ENCODE measurements at regions not wholly inside any gene's neighbourhood (a gene's known extent, or its start where the extent isn't known, plus 50 kb on each side); places are given as distances from the start of the nearest gene placed in this dataset.
A peak's percentile ranks its signal among the peaks of the same experiment; 100 is the strongest.

DNA sequence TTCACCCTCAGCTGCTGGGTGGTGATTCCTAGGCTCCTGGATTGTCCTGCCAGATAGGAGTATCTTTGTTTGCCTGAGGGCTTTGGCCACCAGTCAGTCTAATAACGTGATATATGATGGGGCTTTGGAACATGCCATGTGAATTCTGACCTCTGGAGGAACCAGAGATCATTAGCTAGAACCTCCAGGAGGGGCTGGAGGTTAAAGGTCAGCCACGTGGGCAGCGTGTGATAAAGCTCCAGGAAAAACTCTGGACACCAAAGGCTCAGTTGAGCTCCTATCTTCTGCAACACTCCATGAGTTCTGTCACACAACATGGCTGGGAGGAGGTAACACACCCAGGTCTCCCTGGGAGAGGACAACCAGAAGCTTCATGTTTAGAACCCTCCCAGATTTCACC is 251.1 kb downstream of the DAD1 start:
- DNase-seq (ENCODE audit: low read depth): no peak

DNA sequence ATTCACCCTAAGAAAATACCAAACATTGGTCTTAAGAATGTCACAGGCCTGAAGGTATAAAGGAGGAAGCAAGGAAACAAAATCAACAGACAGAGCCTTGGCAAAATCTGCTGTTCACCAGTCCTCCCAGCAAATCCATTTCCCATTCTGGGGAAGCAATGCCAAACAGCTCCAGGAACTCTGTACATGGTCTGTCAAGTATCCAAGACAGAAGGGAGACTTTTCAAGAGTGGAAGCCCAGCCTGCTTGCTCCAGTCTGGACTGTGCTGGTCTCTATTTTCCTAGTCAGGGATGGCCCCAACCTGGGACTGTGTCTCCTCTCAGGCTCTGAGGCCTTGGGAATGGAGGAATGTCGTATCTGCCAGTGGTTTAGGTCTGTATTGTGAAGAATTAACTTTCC is 251.5 kb downstream of the DAD1 start:
- no peak for DNase-seq (ENCODE audit: low read depth)

DNA sequence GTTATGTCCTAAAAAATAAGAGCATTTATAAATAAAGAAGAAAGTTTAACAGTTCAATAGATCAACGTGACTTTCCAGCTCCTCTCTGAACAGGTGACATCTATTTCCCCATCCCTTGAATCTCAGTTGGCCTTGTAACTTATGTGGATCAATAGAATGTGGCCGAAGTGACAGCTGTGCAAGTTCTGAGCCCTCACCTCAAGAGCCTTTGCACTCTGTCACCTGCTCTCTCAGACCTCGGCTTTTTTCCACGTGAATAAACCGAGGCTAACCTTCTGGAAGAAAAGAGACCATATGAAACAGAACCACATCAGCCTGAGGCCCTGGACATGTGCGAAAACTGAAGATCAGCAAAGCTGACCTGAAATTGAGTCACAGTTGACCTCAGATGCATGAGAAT is 253.0 kb downstream of the DAD1 start:
- DNase-seq (ENCODE audit: low read depth): no peak

DNA sequence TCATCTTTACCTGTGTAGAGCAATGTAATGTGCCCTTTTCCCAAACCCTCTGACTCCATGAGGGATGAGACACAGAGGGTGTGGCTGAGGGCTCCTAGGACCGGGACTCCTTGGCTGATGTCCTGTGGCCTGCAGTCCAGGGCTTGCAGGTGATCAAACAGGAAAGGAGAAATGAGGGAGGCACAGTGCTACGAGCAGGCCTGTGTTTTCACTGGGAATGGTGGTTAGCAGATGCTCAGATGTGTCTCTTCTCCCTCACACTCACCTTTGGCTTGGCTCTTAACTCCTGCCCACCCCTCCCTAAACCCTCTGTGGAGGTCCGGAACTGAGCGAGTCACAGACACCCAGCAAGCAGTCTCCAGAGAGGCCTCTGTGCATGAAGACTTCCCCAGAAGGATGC is 254.4 kb downstream of the DAD1 start:
- no peak for DNase-seq (ENCODE audit: low read depth)

DNA sequence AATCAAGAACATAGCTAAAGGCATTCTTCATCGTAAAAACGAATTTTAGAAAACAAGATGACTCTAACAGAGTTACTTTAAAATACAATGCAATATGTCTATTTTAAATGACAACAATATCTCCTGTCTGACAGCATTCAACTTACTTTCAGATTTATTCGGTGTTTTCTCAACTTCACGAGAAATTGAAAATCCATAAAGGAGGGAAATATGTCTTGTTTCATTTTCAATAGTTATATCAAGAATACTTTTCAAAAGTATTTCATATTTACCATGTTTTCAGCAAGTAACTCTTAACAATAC is 254.8 kb downstream of the DAD1 start:
- no peak for DNase-seq (ENCODE audit: low read depth)

DNA sequence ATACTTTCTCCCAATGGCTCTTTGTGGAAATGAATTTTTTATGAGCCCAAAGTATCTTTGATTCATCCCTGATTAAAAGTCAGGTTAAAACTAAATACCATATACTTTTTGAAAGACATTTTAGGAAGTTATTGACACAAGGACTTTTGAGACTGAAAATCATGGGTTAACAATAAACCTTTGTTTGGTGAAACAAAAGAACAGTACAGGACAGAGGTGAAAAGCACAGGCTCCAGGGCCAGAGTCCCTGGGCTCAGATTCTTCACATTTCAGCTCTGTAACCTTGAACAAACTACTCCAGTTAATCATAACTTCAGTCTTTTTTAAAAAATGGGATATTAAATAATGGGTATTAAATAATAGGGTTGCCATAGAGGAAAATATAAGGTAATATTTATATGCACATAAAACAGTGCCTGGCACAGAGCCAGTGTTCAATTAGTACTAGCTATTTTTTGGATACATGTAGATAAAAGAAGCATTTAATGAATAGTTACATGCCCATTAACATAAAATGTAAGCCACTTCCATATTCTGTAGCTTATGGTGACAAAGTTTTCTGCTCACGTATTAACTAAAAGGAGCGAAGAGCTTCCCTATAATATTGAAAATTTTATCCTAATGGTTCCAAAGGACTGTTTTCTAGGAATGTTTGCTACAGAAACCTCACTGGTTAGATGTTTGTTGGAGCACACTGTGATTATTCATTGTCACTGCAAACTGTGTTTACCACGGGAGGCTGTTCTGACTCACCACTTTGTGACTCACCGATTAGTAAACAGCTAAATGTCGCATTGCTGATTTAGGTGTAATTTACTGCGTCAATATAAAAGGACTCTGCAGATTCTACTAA is 255.4 kb downstream of the DAD1 start:
- no peak for DNase-seq (ENCODE audit: low read depth)

DNA sequence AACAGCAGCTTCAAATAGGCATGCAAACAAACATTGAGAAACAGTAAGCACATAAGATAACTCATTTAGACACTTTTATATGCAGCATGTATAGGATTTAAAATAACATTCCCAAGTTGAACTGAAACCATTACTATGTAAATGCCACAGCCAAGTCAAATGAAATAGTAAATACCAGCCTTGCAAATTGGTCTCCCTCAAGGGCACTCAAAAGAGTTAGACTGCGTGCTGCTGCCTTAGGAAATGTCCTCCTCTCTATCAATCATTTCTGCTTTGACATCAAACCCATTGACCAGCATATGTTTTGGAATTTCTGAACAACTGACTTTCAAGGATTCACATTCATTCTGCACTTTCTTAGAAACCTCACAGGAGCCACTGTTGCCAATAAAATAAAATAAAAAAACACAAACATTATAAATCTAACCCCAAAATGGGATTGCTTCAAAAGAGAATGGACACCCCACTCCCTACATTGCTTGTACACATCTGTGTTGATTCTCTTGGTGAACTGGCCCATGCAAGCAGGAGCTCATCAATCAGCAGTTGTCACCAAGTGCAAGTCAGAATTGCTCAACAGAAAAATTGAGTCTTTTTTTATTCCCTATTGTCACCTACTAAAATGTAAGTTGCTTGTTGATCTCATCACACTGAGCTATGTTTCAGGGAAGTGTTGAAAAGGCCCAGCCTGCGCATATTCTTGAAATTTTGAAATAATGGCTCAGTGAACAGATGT is 256.2 kb downstream of the DAD1 start:
- no peak for DNase-seq (ENCODE audit: low read depth)

DNA sequence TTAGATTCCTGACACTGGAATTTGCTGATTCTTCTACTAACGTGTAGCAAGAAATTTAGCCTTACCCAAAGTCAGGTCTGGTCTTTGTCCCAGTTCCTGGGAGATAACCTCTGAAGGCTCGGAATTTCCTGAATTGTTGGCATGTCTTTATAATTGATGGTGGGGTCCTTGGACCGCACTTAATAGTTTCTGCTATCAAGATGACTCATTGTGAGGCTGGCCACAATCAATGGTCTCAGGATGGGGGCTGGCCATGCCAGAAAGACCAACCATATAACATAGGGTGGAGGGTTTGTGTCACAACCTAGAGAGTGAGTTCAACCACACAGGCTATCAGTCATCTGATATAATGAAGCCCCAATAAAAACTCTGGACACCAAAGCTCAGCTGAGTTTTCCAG is 259.7 kb downstream of the DAD1 start:
- DNase-seq (ENCODE audit: low read depth): no peak

DNA sequence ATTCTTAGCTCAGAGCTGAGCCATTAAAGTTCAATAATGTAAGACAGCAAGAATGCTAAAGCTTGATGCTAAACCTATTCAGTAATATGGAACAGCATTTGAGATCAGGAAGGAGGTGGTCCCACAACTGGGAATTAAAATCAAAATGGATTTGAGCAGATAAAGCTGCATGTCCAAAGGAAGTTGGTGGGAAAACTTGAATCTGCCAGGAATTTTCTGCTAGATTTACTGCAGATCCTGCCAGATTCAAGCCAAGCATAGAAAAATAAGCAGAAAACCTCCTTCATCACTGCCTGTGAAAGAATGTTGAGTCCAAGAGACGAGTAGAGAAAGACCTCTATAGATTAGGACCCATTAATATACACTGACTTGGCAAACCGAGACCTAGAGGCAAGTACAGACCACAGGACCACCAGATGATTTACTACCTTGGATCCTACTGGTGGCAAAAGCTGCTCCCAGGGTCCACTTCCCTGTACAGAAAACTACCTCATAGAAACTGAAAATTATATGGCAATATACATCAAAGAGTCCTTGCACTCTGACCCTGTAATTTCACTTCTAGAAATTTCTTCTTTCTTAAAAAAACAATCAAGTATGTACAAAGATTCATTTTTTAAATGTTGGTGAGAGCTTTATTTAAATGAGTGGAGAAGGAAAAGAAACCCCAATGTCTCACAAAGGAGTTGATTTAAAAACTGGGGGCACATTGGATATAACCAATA is 263.2 kb downstream of the DAD1 start:
- no peak for DNase-seq (ENCODE audit: low read depth)

DNA sequence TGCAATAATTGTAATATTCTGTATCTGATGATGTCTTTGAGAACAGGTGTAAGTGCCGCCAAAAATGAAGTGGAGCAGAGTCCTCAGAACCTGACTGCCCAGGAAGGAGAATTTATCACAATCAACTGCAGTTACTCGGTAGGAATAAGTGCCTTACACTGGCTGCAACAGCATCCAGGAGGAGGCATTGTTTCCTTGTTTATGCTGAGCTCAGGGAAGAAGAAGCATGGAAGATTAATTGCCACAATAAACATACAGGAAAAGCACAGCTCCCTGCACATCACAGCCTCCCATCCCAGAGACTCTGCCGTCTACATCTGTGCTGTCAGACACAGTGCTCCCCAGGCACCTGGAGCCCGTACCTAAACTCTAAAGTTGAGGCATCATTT is 268.7 kb downstream of the DAD1 start:
- no peak for DNase-seq (ENCODE audit: low read depth)

DNA sequence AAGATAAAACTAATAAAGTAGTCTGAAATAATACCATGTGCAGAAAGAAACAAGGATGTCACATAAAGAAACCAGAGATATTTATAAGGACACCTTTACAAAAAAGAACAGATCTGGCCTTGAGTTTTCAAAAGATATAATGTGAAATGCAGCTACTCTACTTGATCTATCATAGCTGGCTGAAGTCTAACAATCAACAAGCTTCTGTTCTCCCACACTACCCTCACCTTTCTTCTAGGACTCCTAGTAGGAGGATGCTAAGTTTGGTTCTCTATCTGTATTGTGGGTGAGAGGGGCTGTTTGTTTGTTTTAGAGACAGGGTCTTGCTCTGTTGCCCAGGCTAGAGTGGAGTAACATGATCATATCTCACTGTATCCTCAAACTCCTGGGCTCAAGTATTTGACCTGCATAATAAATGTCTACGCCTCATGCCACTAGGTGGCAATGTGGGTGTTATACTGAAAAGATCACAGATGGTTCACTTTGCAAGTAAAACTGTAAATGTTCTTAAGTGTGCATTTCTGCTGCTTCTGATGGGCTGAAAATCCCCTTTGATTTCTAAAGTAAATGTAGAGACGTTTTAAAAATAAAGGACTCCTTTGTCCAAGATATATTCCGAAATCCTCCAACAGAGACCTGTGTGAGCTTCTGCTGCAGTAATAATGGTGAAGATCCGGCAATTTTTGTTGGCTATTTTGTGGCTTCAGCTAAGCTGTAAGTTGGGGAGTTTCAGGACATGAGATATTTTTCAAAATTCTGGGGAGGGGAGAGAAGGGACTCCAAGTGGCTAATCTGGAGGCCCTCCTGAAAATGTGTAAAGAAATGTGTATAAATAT is 269.3 kb downstream of the DAD1 start:
- DNase-seq (ENCODE audit: low read depth): peak; percentile 46

DNA sequence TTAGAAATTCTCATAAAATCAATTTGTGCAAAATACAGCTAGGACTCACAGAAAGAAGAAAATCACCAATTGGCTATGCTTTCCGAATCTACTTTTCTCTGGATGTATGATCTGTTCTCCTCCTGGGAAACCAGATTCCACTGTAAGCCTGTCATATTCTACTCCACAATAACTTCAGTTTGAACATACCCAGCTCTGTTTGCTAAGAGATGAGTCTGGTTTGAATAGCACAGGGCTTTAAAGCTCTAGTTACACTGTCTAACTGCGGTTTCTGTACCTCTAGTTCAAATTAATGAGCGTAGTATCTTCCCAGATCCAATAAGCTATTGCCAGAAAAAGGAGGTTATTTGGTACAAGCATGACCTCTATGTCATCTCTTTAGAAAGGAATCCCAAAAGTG is 270.1 kb downstream of the DAD1 start:
- DNase-seq (ENCODE audit: low read depth): no peak

DNA sequence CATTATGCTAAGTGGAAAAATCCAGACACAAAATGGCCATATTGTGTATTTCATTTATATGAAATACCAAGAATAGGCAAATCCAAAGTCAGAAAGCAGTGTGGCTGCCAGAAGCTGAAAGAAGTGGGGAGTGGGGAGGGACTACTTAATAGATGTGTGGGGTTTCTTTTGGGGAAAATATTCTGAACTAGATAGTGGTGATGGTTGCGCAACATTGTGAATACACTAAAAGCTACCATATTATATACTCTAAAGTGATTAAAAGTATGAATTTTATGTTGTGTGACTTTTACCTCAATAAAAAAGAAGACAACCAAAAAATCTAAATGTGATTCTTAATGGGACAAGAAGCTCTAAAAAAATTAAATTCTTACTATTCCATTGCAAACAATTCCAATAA is 272.6 kb downstream of the DAD1 start:
- no peak for DNase-seq (ENCODE audit: low read depth)

DNA sequence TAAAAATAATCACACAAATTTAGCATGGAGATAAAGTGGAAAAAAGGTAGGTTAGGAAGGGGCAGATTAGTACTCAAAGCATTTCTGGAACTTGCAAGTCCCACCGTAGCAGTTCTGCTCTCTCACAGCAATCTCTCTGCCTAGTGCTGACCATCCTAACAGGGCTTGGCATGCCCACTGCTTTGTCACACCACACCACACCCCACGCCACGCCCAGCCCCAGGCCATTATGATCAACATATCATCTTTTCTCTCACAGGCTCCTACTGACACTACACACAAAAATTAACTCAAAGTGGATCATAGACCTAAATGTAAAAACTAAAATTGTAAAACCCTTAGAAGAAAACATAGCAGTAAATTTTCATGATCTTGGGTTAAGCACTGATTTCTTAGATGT is 273.7 kb downstream of the DAD1 start:
- DNase-seq (ENCODE audit: low read depth): no peak

DNA sequence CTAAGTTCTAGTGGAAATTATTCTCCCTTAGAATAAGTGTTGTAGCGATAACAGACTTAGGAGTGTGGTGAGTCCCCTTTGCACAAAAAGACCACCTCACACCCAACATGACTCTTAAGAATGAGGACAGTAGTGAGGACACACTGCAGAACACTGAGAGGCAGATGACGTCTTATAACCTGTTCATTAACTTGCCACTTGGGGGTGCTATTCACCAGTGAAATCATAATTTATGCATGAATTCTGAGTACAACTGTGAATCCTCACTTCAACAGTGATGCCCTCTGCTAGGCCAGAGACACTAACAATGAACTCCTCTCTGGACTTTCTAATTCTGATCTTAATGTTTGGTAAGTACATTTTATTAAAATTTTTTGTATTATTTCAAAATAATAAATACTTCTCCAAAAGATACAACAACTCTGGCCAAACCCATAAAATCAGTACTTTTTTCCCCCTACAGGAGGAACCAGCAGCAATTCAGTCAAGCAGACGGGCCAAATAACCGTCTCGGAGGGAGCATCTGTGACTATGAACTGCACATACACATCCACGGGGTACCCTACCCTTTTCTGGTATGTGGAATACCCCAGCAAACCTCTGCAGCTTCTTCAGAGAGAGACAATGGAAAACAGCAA is 274.7 kb downstream of the DAD1 start:
- DNase-seq (ENCODE audit: low read depth): peak; percentile 54

DNA sequence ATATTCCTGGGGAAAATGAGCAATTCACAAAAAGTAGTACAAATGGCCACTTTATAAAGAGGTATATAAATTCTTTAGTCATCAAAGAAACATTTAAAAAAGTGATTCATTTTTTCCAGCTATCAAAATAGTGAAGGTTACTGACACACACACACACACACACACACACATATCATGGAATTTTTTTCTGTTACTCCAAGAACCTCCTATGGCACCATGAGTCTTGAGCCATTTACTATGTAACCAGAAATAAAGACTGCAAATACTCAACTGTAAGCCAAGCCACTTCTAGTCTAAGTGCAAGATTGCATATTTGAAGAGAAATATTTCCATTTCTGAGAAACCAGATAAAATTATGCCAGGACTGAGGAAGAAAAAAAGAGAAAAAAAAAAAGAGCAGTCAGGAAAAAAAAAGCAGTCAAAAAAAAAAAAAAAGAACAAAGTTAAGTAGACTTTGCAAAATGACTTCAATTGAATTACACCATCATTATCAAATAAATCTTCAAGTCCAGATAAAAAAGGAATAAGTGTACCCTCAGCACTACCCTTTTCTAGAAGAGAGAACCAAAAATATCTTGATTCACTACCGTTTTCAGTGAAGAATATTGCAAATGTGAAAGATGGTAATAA is 275.7 kb downstream of the DAD1 start:
- peak; percentile 43 for DNase-seq (ENCODE audit: low read depth)

DNA sequence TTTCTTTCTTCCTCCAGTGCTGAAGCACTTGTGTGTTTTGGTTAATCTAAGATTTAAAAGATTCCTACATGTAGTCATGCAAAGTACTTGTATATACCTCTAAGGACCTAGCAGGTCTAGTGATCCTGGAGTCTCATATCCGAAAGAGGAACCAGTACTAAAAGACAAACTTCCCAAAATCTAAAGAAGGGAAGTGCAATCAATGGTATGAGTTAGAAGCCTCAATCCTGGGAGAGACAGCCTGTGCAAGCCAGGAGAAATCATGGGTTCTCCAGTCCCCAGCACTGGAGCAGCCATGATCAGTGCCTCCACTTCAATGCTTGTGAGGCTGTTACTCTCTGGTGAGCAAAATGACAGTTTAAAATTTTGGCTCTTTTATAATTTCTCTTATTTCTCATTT is 277.4 kb downstream of the DAD1 start:
- no peak for DNase-seq (ENCODE audit: low read depth)

DNA sequence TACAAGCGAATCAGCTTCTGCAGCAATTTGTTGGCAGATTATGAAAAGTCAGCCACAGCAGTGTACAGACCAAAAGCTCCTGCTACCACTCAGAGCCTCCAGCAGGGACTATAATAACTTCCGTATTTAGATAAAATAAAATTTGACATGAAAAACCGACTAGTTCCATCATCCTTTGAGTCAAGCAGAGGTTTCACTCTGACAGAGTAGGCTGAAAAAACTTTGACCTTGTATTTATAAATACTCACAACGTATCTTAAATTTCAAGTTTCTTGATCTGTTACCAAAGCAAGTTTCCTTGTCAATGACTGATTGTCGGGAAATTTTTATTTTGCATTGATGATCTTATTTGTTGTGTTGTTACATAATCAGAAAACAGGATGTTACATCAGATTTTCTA is 283.4 kb downstream of the DAD1 start:
- no peak for DNase-seq (ENCODE audit: low read depth)

DNA sequence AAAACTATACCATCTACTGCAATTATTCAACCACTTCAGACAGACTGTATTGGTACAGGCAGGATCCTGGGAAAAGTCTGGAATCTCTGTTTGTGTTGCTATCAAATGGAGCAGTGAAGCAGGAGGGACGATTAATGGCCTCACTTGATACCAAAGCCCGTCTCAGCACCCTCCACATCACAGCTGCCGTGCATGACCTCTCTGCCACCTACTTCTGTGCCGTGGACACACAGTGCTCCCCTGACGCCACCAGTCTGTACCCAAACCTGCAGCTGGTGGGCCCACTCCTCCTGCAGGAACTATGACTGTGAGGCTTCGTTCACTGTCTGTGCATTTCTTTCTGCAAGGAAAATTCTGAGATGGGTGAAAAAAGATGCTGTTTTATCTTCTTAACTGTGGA is 284.7 kb downstream of the DAD1 start:
- no peak for DNase-seq (ENCODE audit: low read depth)

DNA sequence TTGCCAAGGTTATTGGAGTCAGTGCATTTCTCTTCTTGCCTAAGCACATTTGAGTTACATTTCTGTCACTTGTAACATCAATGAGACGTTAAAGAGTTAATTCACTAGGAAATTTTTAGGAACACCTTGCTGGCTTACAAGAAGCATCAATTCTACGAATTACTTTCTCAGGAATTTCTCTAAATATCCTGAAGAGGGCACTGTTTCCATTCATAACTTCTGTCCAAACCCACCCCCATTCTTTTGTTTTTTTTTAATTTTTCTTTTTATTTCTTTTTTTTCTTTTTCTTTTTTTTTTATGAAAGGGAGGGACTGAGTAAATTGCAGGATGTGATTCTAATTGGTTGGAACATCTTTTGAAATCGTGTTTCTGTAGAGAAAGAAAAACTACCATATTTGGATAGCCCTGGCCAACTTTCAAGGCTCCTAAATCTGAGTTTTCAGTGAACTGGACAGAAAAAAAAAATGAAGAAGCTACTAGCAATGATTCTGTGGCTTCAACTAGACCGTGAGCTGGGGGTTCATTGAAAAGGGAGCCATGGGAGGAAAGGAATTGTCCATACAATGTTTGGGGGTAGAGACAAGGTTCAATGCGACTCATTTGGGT is 285.3 kb downstream of the DAD1 start:
- no peak for DNase-seq (ENCODE audit: low read depth)

DNA sequence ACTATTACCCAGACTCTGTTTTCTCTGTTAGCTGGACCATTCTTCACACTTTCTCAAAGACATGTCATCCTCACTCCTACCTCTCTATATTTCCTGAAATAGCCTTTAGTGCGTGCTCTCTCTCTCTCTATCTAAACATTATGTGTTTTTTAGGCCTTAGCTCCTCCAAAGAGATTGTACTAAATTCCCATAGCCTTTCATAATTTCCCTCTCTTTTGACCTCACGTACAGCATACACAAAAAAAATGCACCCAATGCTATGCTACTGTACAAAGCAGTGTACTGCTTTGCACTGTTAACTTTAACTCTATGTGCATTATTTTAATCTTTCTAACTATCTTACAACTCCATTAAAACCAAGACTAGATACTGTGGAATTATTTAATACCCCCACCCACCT is 288.4 kb downstream of the DAD1 start:
- DNase-seq (ENCODE audit: low read depth): no peak

Data from HS-27A (cell line).